HG02610 (cell line): ENCODE measurements at regions not wholly inside any gene's neighbourhood (a gene's known extent, or its start where the extent isn't known, plus 50 kb on each side); places are given as distances from the start of the nearest gene placed in this dataset.

Source experiments
- ATAC-seq: cut with Tn5 transposase; IDR thresholded peaks from one replicate; pipeline ENCODE4 v1.9.1; 2021; ENCODE audit warnings: mild to moderate bottlenecking, moderate library complexity; ENCODE audit not compliant: unreplicated experiment

DNA sequence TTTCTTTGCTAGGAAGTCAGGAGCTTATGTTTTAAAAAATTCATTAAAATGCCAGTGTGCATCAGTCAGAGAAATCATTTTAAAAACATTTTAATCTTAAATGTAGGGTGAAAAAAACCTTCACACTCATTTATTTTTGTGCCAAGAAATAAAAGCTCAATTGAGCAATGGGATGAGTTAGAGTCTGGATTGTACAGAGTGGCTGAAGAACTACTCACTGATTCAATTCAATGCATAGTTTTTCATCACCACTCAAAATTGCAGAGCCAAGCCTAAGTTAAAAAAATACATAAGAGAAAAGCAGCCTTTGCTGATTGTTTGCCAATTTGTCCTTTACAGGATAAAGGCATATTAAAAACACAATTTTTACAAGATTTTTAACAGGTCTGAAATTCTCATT, 168.2 kb upstream of the DMRTA1 start:
- no peak for ATAC-seq

DNA sequence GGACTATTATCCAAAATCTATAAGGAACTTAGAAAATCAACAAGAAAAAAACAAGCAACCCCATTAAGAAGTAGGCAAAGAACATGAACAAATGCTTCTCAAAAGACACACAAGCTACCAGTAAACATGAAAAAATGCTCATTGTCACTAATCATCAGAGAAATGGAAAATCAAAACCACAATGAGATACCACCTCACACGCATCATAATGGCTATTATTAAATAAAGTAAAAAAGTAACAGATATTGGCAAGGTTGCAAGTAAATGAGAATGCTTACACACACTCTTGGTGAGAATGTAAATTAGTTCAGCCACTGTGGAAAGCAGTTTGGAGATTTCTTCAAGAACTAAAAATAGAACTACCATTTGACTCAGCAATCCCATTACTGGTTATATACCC, 167.0 kb upstream of the DMRTA1 start:
- no peak for ATAC-seq

DNA sequence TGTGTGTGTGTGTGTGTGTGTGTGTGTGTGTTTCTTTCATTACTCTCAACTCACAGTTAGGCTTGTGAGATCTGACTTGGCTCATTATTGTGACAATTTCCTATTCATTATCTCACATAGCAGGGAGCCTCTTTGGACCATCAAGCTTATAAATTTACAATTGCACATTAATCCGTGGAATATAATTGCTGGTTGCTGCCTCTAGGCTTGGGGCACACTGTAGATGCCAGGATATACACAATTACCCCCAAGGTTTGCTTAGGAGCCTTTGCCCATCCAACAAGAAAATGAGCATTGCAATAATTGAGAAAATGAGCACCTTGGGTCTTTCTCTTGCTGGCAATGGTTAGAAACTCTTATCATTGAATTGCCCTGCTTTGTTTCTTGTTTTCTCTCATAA, 161.6 kb upstream of the DMRTA1 start:
- ATAC-seq: no peak

DNA sequence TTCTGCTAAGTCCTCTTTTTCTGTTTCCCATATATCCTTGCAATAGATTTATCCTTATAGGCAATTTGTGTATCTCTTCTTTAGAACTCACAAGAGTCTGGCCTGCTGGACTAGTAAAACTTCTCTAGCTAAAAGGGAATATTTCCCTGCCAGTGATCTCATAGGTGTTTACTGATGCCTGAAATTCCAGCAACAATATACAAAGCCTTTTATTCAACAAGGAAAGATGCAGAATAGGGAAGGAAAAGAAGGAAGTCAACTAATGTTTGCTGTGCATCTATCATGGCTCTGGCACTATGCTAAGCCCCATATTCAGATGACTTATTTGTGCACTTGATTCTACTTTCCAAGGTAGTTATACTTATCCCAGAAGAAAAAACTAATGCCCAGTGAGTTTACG, 160.0 kb upstream of the DMRTA1 start:
- ATAC-seq: no peak

DNA sequence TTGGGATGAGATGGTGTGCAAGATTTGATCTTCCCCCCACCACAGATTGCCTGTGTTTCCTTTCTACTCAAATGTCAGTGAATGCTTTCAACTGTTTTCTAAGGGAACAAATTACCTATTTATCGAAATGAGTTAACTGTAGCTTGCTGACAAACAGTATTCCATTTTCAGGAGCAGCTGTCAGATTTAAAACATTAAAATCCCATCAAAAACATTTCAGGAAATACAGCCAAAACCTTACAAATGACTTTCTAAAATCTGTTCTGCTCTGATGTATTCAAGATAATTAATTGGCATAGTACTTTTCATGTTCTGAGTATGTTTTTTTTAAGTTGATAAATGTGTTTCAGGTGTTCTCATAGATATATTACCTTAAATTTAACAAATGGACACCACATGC, 158.0 kb upstream of the DMRTA1 start:
- ATAC-seq: no peak

DNA sequence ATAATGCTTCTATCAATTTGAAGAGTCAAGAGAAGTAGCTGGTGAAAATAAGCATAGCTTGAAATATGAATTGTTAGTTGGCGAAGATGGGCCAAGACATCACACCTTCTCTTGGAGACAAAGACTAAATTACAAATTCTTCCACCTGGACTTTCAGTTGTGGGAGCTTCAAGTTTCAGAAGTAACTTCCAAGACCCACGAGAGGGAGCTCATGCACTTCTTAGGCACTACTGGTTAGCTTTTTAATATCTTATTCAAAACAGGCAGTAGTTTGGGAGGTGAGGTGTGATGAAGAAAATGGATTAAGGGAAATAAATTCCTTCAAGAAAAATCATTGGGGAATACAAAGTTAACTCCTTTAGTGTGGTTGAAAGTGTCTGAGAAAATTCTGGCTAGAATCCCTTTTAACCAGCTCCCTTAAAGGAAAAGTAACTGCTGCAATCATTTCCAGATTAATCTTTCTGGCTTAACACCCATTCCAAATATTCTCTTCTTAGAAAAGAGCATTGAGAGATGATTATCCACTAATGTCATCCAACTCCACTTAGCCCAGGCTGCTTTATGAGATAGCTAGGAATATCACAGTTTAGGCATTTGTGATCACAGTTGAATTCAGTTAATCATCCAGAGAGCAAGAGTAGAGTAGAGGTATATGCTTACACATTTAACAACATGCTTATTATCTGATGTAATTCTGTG, 139.5 kb upstream of the DMRTA1 start:
- no peak for ATAC-seq

DNA sequence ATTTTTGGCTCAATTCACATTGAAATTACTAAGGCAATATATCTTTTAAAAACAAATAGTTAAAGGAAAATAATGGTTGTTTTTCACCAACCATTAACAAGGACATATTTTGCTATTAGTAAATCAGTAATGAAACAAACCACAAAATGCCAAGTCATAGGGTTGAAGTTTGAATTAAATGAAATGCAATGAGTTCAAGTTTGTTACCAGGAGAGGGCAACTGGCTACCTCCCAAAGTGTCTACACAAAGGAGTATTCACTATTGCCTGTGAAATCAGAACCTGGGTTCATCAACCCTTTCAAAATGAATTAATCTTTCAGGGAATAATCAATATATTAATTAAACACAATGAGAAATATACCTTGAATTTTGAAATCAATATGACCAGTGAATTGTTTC, 138.4 kb upstream of the DMRTA1 start:
- ATAC-seq: no peak

DNA sequence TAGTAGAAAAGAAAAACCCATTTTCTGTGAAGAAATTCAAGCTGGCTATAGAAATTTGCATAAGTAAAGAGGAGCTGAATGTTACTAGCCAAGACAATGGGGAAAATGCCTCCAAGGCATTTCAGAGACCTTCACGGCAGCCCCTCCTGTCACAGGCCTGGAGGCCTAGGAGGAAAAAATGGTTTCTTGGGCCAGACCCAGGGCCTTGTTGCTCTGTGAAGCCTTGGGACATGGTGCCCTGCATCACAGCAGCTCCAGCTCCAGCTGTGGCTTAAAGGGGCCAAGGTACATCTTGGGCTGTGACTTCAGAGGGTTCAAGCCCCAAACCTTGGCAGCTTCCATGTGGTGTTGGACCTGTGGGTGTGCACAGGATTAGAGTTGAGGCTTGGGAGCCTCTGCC, 130.0 kb upstream of the DMRTA1 start:
- no peak for ATAC-seq

DNA sequence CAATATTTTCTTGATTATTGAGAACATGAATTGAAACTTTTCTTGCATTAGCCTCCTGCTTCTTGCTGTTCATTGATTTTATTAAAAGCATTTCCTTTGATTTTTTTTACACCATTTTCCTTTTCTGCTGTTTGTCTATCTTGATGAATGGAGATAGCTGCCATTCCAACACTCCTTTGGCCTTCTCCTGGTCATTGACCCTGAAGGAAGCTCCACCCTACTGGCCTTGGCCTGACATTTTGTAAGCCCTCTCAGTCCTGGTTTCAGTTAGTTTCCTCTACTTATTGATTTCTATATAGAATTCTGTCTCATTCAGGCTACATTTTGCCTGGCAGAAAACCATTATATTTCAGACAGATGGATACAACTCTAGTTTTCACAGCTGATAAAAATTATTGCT, 115.1 kb upstream of the DMRTA1 start:
- ATAC-seq: no peak

DNA sequence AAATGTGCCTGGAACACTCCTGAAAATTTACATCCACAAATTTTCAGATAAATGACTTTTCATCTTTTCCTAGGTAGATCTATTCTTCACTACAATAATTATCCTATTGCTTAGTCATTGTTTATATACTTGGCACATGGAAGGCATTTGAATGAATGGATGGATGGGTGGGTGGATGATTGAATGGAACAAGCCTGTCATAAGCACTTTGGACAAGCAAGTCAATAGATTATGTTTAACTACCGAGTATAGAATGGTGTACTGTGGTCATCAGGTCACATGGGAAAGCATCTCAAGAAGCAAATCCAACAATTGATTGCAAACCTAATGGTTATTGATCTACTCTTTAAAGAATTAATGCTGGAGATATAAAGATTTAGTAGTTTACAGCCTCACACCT, 114.4 kb upstream of the DMRTA1 start:
- no peak for ATAC-seq

DNA sequence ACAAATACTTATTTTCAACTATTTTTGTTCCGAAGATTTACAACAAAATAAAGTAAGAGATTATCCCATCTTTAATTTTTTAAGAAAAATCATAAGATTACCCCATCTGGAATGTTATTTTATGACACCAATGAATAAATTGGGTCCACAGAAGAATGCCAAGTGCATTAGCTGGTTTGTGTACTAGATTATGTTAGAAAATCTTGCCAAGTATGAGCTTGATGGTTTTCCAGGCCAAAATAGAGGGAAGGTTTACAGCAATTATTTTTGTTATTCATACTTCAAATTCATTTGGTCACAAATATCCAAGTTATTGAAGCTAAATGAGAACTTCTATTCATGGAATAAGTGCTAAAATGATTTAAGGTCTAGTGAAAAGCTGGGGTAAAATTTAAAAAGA, 109.4 kb upstream of the DMRTA1 start:
- no peak for ATAC-seq

DNA sequence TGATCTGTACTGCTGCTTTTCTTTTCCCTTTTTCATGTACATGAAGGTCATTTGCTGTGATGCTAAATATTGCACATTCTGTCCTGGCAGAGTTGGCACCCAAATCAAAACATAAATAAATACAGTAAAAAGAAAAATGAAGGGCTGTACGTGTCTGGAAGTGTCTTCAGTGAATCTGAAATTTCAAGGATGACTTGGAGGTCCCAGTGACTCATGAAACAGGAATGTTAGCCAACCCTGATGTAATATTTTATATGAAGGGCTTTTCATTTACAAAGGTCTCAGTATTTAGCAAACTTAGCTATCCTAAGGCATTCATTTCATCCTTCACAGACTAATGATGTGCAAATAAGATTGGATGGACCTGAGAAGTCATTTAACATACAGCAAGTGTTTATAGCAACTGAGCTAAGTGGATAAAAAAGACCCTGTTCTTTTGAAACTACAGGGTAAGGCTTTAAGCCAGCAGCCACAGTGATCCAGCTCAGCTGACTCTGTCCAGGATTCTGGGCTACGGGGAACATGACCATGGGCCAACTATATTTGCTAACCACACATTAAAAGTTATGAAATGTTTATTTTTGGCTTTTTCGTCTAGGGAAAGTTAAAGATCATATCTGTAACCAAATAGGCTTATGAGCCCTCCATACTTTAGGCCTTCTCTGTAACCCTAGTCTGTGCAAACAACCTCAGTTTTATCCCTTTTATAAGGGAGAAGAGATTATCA, 104.0 kb upstream of the DMRTA1 start:
- no peak for ATAC-seq

DNA sequence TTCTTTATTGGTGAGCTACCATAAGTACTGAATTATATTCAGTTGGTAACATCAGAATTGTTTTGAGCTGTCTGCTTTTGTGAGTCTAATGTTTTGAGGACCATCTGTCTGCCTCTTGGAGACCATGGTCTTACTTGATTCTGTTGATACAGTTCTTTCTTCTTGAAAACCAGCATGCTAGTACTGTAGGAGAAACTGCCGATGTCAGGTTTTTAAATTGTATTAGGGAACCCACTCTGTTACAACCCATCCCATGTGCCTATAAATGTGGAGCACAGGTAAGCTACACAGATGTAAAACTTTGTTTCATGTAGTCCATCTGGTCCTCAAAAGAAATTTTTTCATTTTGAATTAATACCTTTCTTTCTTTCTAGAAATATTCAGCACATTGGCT, 103.4 kb upstream of the DMRTA1 start:
- no peak for ATAC-seq

DNA sequence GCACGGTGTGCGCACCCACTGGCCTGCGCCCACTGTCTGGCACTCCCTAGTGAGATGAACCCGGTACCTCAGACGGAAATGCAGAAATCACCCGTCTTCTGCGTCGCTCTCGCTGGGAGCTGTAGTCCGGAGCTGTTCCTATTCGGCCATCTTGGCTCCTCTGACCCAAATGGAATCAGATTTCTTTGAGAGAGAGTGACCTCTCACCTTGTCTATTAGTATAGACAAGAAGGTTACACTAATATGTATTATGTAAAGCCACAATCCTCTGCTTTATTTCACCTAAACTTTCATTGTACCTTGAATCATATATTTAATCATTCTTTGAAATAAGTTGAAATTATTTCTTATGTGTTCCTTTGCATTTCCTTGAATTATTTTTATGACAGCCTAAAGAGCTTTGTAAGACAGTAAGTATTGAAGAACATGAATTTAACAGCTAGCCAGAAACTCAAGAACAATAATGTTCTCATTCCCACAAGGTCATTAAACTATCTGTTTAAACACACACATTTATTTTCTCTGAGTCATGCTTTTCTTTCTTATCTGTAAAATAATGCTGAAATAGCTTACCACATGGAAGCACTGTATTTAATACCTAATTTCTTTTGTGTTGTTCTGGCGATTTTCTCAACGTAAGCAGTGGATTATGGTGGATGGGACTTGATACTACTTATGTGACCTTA, 91.8 kb upstream of the DMRTA1 start:
- no peak for ATAC-seq

DNA sequence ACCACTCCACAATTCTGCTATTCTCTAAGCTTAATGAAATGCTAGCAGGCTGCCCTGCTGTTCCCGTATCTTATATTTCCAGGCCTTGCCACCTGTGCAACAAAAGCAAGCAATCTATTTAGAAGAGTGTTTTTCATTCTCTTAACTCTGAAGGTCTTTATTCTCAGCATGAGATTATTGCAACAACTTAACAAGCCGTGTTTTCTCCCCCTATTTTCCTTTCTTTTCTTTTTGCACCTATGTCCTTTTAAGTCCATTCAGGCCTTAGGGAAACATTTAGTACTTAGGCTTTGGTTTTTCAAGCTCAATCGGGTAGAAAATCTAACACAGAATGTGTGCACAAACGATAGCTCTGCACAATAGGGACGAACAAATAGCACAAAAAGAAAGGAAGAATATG, 89.6 kb upstream of the DMRTA1 start:
- no peak for ATAC-seq

DNA sequence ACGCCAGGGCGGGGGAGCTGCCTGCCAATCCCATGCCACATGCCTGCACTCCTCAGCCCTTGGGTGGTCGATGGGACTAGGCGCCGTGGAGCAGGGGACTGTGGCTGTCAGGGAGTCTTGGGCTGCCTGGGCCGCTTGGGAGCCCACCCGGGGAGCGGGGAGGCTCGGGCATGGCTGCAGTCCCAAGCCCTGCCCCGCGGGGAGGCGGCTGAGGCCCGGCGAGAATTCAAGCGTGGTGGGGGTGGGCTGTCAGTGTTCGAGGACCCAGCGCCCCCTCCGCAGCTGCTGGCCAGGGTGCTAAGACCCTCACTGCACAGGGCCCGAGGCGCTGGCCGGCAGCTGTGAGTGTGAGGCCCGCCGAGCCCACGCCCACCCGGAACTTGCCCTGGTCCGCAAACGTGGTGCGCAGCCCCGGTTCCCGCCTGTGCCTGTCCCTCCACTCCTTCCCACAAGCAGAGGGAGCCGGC, 83.2 kb upstream of the DMRTA1 start:
- ATAC-seq: no peak

DNA sequence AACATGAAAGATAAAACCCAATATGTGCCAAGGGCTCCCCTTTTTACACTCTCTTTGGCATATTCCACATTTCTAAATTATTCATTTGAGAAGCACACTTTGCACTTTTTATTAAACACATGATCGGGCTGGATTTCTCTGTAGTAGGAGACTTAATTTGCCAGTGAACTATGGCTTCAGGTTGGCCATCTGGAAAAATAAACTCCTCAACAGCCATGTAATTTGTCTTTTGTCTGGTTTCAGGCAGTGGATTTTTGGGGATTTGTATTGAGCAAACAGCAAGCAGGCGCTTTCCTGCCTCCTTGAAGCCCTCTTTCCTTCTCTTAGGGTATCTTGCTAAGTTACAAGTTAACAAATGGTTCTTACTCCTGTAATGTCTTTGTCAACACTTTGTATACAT, 73.0 kb upstream of the DMRTA1 start:
- ATAC-seq: no peak

DNA sequence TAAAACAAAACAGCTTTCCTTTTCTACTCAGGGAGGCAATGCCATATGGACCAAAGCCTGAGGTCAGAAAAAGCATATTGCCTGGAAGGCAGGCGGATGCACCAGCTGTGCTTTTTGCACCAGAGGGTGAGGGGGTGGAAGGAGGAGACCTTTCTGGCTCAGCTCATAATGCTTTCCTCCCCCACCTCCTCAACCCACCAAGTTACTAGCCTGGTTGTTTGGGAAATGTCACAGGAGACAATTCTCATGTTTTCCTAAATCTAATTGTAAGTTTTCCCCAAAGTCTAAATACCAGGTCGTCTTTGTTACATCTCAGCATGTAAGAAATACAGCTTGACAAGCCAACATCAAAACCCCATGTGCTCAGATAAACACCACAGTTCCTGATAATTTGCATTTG, 72.6 kb upstream of the DMRTA1 start:
- no peak for ATAC-seq

DNA sequence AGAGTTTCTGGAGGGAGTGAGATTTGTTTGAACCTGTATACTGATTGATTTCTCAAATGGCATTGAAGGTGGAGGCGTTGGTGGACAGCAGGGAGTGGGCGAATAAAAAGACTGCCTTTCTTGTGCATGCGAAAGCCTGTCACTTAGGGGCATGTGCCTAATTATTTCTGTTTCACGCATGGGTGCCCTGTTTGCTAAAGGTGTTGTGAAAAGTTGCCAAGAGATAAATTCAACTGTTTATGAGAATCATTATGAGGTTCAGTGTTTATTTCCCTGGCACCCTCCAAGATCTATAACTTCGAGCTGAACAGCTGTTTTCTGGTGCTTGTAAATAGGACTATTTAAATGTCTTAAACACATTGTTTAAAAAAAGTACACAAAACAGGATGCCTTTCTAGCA, 67.4 kb upstream of the DMRTA1 start:
- ATAC-seq: no peak

DNA sequence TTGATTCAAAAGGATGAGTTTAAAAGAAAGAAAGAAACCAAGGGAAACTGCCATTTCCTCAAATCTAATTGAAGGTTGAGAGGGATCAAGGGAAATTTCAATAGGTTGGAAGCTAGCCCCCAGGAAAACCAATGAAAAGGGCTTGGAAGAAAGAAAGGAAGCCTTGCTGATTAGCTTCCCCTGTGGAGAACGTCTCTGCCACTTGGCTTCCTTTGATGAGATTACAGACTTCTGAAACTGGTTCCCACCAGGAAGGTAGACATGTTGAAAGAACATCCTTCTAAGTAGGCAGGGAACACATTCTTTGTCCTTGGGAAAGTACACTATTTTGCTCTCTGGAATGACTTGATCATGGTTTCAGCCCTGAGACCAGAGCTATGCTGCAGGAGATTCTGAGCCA, 65.5 kb upstream of the DMRTA1 start:
- ATAC-seq: no peak

DNA sequence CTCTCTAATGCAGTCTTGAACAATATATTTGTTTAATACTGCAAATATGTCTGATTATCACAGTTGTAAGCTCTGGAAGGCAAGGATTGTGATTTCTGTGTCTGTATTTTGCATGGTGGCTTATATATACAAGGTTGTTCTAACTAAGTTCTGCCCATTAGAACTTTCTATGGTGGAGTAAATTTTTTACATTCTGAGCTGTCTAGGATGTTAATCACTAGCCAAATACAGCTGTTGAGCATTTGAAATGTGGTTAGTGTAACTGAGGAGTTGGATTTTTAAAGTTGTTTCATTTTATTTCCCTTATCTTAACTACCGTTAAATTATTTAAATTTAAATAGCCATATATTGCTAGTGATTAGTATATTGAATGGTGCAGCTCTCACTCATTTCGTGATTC, 64.3 kb upstream of the DMRTA1 start:
- ATAC-seq: no peak

DNA sequence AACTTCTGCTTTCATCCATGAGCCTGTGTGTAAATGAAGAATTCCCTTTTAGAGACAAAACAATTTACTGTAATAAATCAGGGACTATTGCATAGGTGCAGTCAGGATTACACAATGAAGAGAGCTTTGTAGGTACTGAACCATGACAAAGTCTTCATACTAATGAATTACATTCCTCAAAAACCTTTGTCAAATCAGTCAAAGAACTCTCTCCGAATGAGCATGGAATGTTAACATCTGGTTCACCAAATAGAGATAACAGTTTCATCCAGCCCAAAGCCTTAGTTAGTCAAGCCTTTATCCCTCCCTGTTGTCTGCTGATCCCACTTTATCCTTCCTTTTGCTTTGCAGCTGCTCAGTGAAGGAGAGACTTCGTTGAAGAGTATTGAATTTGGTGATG, 62.9 kb upstream of the DMRTA1 start:
- no peak for ATAC-seq
